Muscle of leg (tissue), 3 donors: ENCODE measurements at regions not wholly inside any gene's neighbourhood (a gene's known extent, or its start where the extent isn't known, plus 50 kb on each side); places are given as distances from the start of the nearest gene placed in this dataset.
"Not testable (repeated sequence)": the region's sequence is repeated elsewhere in the genome, so short reads cannot be mapped to it uniquely, and the experiment has no call there.

ENCODE experiments used
- DNase-seq: peaks from one replicate; pipeline ENCODE4 v3.0.0; 2013
- H3K27ac ChIP-seq: one replicate; pipeline ENCODE4 v1.5.1; 2013; ENCODE audit warnings: mild to moderate bottlenecking, low read length, control low read depth
- H3K27me3 ChIP-seq: one replicate; pipeline ENCODE4 v1.6.1; 2013; ENCODE audit warnings: low read length; ENCODE audit not compliant: control insufficient read depth, insufficient read depth
- H3K36me3 ChIP-seq: one replicate; pipeline ENCODE4 v1.6.1; 2013; ENCODE audit warnings: low read length; ENCODE audit not compliant: control insufficient read depth, insufficient read depth
- H3K4me1 ChIP-seq: one replicate; pipeline ENCODE4 v1.6.1; 2013; ENCODE audit warnings: low read length; ENCODE audit not compliant: control insufficient read depth, insufficient read depth
- H3K4me3 ChIP-seq: one replicate; pipeline ENCODE4 v1.5.1; 2013; ENCODE audit warnings: low read length, control low read depth
- H3K9me3 ChIP-seq: replicated peaks from 2 replicates; pipeline ENCODE4 v1.6.1; 2013; ENCODE audit warnings: low read depth, low read length; ENCODE audit not compliant: control insufficient read depth
- WGBS: methylation state at CpG from one replicate; pipeline ENCODE4 v1.1.5; 2013; ENCODE audit warnings: missing lambda C conversion rate; ENCODE audit not compliant: insufficient coverage; 5-methylcytosine and 5-hydroxymethylcytosine counted together

- WGBS: no CpG with 5 or more reads among the region's 5 CpGs
Observed at GRCh38 chr21:27339902-27340301, 373.0 kb upstream of the ADAMTS5 start.

DNA sequence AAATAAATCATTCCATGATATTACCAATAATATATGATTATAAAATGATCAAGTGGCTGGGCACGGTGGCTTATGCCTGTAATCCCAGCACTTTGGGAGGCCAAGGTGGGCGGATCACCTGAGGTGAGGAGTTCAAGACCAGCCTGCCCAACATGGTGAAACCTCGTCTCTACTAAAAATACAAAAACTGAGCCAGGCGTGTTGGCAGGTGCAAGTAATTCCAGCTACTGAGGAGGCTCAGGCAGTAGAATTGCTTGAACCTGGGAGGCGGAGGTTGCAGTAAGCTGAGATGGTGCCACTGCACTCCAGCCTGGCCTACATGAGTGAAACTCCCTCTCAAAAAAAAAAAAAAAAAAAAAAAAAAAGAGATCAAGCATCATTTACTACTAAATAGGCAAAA is 371.1 kb upstream of the ADAMTS5 start:
- 89% methylated on average over 2 of the region's 5 CpGs for WGBS
- not testable (repeated sequence) for H3K9me3 ChIP-seq, DNase-seq, H3K27ac ChIP-seq, H3K36me3 ChIP-seq, H3K27me3 ChIP-seq, H3K4me1 ChIP-seq, H3K4me3 ChIP-seq

More at GRCh38 chr21:27339902-27340301, 373.0 kb upstream of the ADAMTS5 start:
- Histone ChIP-seq H3K9me3 (no peaks in the 10 kb centered on the region), H3K4me1 (no peaks in the 10 kb centered on the region), H3K36me3 (no peaks in the 10 kb centered on the region), H3K27me3 (no peaks in the 10 kb centered on the region), H3K4me3 (no peak overlapping the region), H3K27ac (no peak overlapping the region)
- peak; percentile 77 for DNase-seq

GRCh38 chr21:27333096-27333495 is 366.2 kb upstream of the ADAMTS5 start:
- no peaks in the 10 kb centered on the region for H3K9me3 ChIP-seq
- peak; percentile 88 for DNase-seq
- no CpG with 5 or more reads among the region's 1 CpG for WGBS
- H3K27me3 ChIP-seq: no peaks in the 10 kb centered on the region
- H3K27ac ChIP-seq: peak overlapping the region; percentile 76
- H3K36me3 ChIP-seq: no peaks in the 10 kb centered on the region
- H3K4me1 ChIP-seq: peaks cover 2% of the 10 kb centered on the region
- H3K4me3 ChIP-seq: no peak overlapping the region

GRCh38 chr21:27329255-27329851 is 362.5 kb upstream of the ADAMTS5 start:
- Histone ChIP-seq H3K4me1 (peaks cover 2% of the 10 kb centered on the region), H3K4me3 (no peak overlapping the region), H3K9me3 (no peaks in the 10 kb centered on the region), H3K27ac (peak overlapping the region; percentile 64), H3K36me3 (no peaks in the 10 kb centered on the region), H3K27me3 (no peaks in the 10 kb centered on the region)
- peak; percentile 96 for DNase-seq
- no CpG with 5 or more reads among the region's 6 CpGs for WGBS

- no peak overlapping the region for H3K4me3 ChIP-seq
- no peaks in the 10 kb centered on the region for H3K4me1 ChIP-seq
- no peak for DNase-seq
- H3K9me3 ChIP-seq: no peaks in the 10 kb centered on the region
- no peak overlapping the region for H3K27ac ChIP-seq
- no CpG with 5 or more reads among the region's 4 CpGs for WGBS
- no peaks in the 10 kb centered on the region for H3K36me3 ChIP-seq
- H3K27me3 ChIP-seq: no peaks in the 10 kb centered on the region
Observed at GRCh38 chr21:27326301-27326700, 359.4 kb upstream of the ADAMTS5 start.

DNA sequence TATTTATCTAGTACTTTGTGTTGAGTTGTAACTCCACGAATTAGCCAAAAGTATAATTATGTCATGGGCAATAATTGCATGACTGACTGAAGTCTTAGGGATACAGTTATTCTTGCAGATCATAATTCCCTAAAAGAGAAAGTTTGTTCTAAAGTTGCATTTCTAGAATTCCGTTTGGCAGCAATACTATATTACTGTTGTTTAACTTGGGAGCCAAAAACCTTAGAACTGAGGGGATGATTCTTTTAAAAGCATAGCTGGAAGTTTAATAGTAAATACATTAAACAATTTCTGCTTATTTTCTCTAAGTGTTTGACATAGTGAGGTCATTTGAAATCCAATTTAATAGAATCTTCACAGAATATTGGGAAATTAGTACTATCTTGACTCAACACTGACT is 356.4 kb upstream of the ADAMTS5 start:
- Histone ChIP-seq H3K27me3 (no peaks in the 10 kb centered on the region), H3K9me3 (no peaks in the 10 kb centered on the region), H3K36me3 (no peaks in the 10 kb centered on the region), H3K4me3 (no peak overlapping the region), H3K27ac (no peak overlapping the region), H3K4me1 (no peaks in the 10 kb centered on the region)
- WGBS: no CpG with 5 or more reads among the region's 2 CpGs
- peak; percentile 57 for DNase-seq

- peak; percentile 81 for DNase-seq
- Histone ChIP-seq H3K27me3 (no peaks in the 10 kb centered on the region), H3K9me3 (no peaks in the 10 kb centered on the region), H3K36me3 (no peaks in the 10 kb centered on the region), H3K4me1 (no peaks in the 10 kb centered on the region), H3K4me3 (no peak overlapping the region), H3K27ac (no peak overlapping the region)
- no CpG with 5 or more reads among the region's 2 CpGs for WGBS
Observed at GRCh38 chr21:27321791-27322190, 354.9 kb upstream of the ADAMTS5 start.

GRCh38 chr21:27320868-27321267 is 354.0 kb upstream of the ADAMTS5 start:
- Histone ChIP-seq H3K27ac (no peak overlapping the region), H3K4me3 (no peak overlapping the region), H3K9me3 (no peaks in the 10 kb centered on the region), H3K4me1 (no peaks in the 10 kb centered on the region), H3K36me3 (no peaks in the 10 kb centered on the region), H3K27me3 (no peaks in the 10 kb centered on the region)
- no CpG with 5 or more reads among the region's 3 CpGs for WGBS
- DNase-seq: no peak

DNA sequence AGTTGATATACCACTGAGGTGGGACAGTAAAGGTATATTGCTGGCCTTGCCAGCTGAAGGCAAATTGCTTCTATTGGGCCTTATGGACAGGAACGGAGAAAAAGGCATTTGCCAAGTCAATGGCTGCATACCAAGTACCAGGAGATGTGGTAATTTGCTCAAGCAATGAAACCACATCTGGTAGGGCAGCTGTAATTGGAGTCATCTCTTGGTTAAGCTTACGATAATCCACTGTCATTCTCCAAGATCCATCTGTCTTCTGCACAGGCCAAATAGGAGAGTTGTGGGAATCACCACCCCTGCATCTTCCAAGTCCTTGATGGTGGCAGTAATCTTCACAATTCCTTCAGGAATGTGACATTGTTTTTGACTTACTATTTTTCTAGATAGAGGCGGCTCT is 350.7 kb upstream of the ADAMTS5 start:
- not testable (repeated sequence) for H3K4me1 ChIP-seq, H3K27ac ChIP-seq, H3K4me3 ChIP-seq, H3K36me3 ChIP-seq, DNase-seq, H3K27me3 ChIP-seq, H3K9me3 ChIP-seq
- 90% methylated on average over 1 of the region's 3 CpGs for WGBS

DNA sequence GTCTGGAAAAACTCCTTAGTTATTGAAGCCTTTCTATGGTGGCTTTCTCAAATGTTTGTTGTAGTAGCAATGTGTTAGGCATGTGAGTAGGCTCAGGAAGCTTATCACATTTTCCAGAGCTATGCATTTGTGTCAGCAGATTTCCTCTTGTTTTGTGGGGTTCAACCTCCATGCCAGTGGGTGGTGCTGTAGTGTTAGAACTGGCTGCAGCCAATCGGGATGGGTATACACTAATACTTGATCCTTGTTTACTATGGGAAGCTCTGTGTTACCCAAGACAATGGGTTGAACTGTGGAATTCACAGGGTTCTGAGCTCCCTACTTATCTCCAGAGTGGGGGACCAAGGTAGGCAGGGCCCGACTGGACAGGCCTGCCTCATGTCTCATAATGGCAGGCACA is 348.5 kb upstream of the ADAMTS5 start:
- DNase-seq: no peak
- H3K27ac ChIP-seq: no peak overlapping the region
- H3K36me3 ChIP-seq: no peaks in the 10 kb centered on the region
- H3K27me3 ChIP-seq: no peaks in the 10 kb centered on the region
- WGBS: no CpG with 5 or more reads among the region's 2 CpGs
- H3K4me3 ChIP-seq: no peak overlapping the region
- H3K9me3 ChIP-seq: peaks cover 10% of the 10 kb centered on the region
- no peaks in the 10 kb centered on the region for H3K4me1 ChIP-seq

GRCh38 chr21:27314131-27314530 is 347.2 kb upstream of the ADAMTS5 start:
- Histone ChIP-seq H3K27ac (no peak overlapping the region), H3K36me3 (no peaks in the 10 kb centered on the region), H3K27me3 (no peaks in the 10 kb centered on the region), H3K4me3 (no peak overlapping the region), H3K4me1 (no peaks in the 10 kb centered on the region), H3K9me3 (peaks cover 10% of the 10 kb centered on the region)
- WGBS: no CpG with 5 or more reads among the region's 1 CpG
- DNase-seq: no peak
